GM18873 (cell line): ENCODE measurements at regions not wholly inside any gene's neighbourhood (a gene's known extent, or its start where the extent isn't known, plus 50 kb on each side); places are given as distances from the start of the nearest gene placed in this dataset.
A peak's percentile ranks its signal among the peaks of the same experiment; 100 is the strongest.

ENCODE experiments used
- ATAC-seq: cut with Tn5 transposase; IDR thresholded peaks from one replicate; pipeline ENCODE4 v1.9.1; 2021; ENCODE audit warnings: mild to moderate bottlenecking, moderate library complexity, moderate number of reproducible peaks; ENCODE audit not compliant: unreplicated experiment, low FRiP score

- ATAC-seq: no peak
Observed at GRCh38 chr12:92505254-92506231, 197.2 kb upstream of the PLEKHG7 start.

- no peak for ATAC-seq
Observed at GRCh38 chr12:92504594-92504981, 198.2 kb upstream of the PLEKHG7 start.

GRCh38 chr12:92503971-92504593 is 198.7 kb upstream of the PLEKHG7 start:
- no peak for ATAC-seq

GRCh38 chr12:92503029-92503931 is 199.5 kb upstream of the PLEKHG7 start:
- peak; percentile 68 for ATAC-seq

- ATAC-seq: peak; percentile 38
Observed at GRCh38 chr12:92502417-92503028, 200.3 kb upstream of the PLEKHG7 start.

- peak; percentile 47 for ATAC-seq
Observed at GRCh38 chr12:92496790-92497189, 206.0 kb upstream of the PLEKHG7 start.

- ATAC-seq: no peak
Observed at GRCh38 chr12:92495108-92495507, 207.7 kb upstream of the PLEKHG7 start.

- peak; percentile 67 for ATAC-seq
Observed at GRCh38 chr12:92493816-92494215, 209.0 kb upstream of the PLEKHG7 start.

GRCh38 chr12:92492995-92493394 is 209.8 kb upstream of the PLEKHG7 start:
- ATAC-seq: no peak

- ATAC-seq: no peak
Observed at GRCh38 chr12:92492291-92492690, 210.5 kb upstream of the PLEKHG7 start.

- ATAC-seq: no peak
Observed at GRCh38 chr12:92489781-92490180, 213.0 kb upstream of the PLEKHG7 start.

- ATAC-seq: no peak
Observed at GRCh38 chr12:92488735-92489134, 214.1 kb upstream of the PLEKHG7 start.

GRCh38 chr12:92487138-92487485 is 215.7 kb upstream of the PLEKHG7 start:
- ATAC-seq: no peak

- no peak for ATAC-seq
Observed at GRCh38 chr12:92486443-92487137, 216.2 kb upstream of the PLEKHG7 start.

- no peak for ATAC-seq
Observed at GRCh38 chr12:92485351-92486348, 217.1 kb upstream of the PLEKHG7 start.

GRCh38 chr12:92482599-92482998 is 220.2 kb upstream of the PLEKHG7 start:
- no peak for ATAC-seq

GRCh38 chr12:92481066-92481465 is 221.7 kb upstream of the PLEKHG7 start:
- no peak for ATAC-seq

GRCh38 chr12:92478692-92479091 is 224.1 kb upstream of the PLEKHG7 start:
- no peak for ATAC-seq

GRCh38 chr12:92476844-92477243 is 225.9 kb upstream of the PLEKHG7 start:
- ATAC-seq: no peak
